ENCODE measurements at regions not wholly inside any gene's neighbourhood (a gene's known extent, or its start where the extent isn't known, plus 50 kb on each side); places are given as distances from the start of the nearest gene placed in this dataset.

DNA sequence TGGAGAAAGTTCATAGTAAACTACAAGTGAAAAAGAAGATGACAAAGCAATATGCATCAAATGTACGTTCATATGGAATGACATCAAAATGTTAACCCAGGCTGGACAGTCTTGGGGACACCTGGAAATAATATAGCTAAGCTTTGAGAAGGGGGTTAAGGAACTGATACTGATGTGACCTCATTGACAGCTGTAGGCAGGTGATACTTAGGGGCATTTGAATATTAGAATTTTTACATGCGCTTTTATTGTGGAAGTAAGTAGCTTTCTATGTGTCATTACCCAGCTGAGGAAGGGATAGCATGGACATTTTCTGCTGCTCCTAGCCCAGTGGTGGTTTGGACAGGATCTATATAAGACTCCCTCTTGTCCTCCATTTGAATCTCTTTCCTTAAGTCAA is 299.7 kb downstream of the CWC27 start:
- intact Hi-C loops (cut with DNase I) = no loop called here
- no peaks in the 10 kb centered on the region for H3K4me1 ChIP-seq
- no peak for DNase-seq (ENCODE audit: extremely low spot score in 2 of 2)
- no peaks in the 10 kb centered on the region for H3K9me3 ChIP-seq
- TF ChIP-seq POLR2A (IDR thresholded peaks at IDR 0.05) (no peak), POLR2AphosphoS5 (IDR thresholded peaks at IDR 0.05; ENCODE audit: insufficient read depth in 1 of 2, low read depth in 1 of 2) (no peak)
- TF ChIP-seq, protein P1, sequence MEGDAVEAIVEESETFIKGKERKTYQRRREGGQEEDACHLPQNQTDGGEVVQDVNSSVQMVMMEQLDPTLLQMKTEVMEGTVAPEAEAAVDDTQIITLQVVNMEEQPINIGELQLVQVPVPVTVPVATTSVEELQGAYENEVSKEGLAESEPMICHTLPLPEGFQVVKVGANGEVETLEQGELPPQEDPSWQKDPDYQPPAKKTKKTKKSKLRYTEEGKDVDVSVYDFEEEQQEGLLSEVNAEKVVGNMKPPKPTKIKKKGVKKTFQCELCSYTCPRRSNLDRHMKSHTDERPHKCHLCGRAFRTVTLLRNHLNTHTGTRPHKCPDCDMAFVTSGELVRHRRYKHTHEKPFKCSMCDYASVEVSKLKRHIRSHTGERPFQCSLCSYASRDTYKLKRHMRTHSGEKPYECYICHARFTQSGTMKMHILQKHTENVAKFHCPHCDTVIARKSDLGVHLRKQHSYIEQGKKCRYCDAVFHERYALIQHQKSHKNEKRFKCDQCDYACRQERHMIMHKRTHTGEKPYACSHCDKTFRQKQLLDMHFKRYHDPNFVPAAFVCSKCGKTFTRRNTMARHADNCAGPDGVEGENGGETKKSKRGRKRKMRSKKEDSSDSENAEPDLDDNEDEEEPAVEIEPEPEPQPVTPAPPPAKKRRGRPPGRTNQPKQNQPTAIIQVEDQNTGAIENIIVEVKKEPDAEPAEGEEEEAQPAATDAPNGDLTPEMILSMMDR (IDR thresholded peaks at IDR 0.05) = no peak
- H3K36me3 ChIP-seq = no peaks in the 10 kb centered on the region
- H3K27me3 ChIP-seq = no peaks in the 10 kb centered on the region
- no peak overlapping the region for H3K4me3 ChIP-seq
- no peak overlapping the region for H3K27ac ChIP-seq

DNA sequence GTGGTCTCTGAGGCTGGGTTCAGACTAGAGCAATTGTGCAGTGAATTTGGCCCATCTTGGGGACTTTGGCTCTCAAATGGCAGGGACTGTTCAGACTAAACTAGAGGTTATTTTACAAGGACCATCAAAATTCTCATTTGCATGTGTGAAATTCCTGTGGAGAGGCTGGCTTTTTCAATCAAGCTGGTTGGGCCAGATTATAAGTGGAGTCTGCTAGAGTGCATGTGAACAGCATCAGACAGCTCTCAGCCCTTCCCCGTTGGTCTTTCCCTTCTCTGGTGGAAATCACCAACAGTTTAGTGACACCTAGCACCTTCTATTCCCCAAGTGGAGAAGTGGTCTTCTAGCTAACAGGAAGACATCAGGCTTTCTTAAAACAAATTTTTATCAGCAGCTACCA is 301.3 kb downstream of the CWC27 start:
- Histone ChIP-seq H3K27ac (no peak overlapping the region), H3K4me1 (no peaks in the 10 kb centered on the region), H3K36me3 (no peaks in the 10 kb centered on the region), H3K4me3 (no peak overlapping the region), H3K27me3 (no peaks in the 10 kb centered on the region), H3K9me3 (no peaks in the 10 kb centered on the region)
- TF ChIP-seq POLR2A (IDR thresholded peaks at IDR 0.05) = no peak
- TF ChIP-seq, protein P1 (IDR thresholded peaks at IDR 0.05) = no peak
- TF ChIP-seq POLR2AphosphoS5 (IDR thresholded peaks at IDR 0.05; ENCODE audit: insufficient read depth in 1 of 2, low read depth in 1 of 2) = no peak
- no peak for DNase-seq (ENCODE audit: extremely low spot score in 2 of 2)
- intact Hi-C loops (cut with DNase I) = no loop called here

GRCh38 chr5:65072850-65073249 is 304.1 kb downstream of the CWC27 start:
- DNase-seq (ENCODE audit: extremely low spot score in 2 of 2) = no peak
- Histone ChIP-seq H3K36me3 (no peaks in the 10 kb centered on the region), H3K4me3 (no peak overlapping the region), H3K9me3 (no peaks in the 10 kb centered on the region), H3K27me3 (no peaks in the 10 kb centered on the region), H3K27ac (no peak overlapping the region), H3K4me1 (no peaks in the 10 kb centered on the region)
- intact Hi-C loops (cut with DNase I) = no loop called here
- TF ChIP-seq POLR2AphosphoS5 (IDR thresholded peaks at IDR 0.05; ENCODE audit: insufficient read depth in 1 of 2, low read depth in 1 of 2) (no peak), POLR2A (IDR thresholded peaks at IDR 0.05) (no peak)
- TF ChIP-seq, protein P1 (IDR thresholded peaks at IDR 0.05) = no peak

GRCh38 chr5:65073250-65073661 is 304.5 kb downstream of the CWC27 start:
- intact Hi-C loops (cut with DNase I) = no loop called here
- DNase-seq (ENCODE audit: extremely low spot score in 2 of 2) = no peak
- Histone ChIP-seq H3K36me3 (no peaks in the 10 kb centered on the region), H3K27me3 (no peaks in the 10 kb centered on the region), H3K27ac (no peak overlapping the region), H3K4me1 (no peaks in the 10 kb centered on the region), H3K4me3 (no peak overlapping the region), H3K9me3 (no peaks in the 10 kb centered on the region)
- no peak for TF ChIP-seq POLR2A (IDR thresholded peaks at IDR 0.05)

DNA sequence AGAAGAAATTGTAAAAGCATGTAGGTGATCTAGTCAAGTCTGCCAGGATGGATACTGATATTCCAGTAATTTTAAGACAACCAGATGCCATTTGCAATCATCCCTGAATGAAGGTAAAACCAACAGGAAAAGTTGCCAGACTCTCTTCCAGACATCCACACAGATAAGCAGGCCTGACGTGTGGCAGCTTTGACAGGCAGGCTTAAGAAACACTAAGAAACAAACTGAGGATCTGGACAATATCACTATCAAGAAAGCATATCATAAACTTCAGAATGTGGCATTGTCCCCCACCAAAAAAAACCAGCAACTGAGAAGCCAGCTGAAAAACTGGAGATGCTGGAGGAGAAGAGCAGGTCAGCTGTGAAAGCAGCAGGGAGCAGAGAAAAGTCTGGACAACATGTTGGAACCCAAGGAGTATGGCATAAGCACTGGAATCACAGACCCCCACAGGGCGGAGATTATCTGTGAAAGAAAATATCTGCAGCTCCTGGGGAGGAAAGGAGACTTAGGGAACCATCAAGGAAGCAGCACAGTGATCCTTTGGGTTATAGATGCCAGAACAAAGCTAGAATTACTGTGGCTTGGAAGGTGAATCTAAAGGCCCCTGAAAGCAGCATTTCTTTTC is 307.0 kb downstream of the CWC27 start:
- no peak overlapping the region for H3K4me3 ChIP-seq
- intact Hi-C loops (cut with DNase I) = no loop called here
- DNase-seq (ENCODE audit: extremely low spot score in 2 of 2) = no peak
- H3K9me3 ChIP-seq = no peaks in the 10 kb centered on the region
- no peaks in the 10 kb centered on the region for H3K4me1 ChIP-seq
- no peaks in the 10 kb centered on the region for H3K27me3 ChIP-seq
- TF ChIP-seq, protein P1 (IDR thresholded peaks at IDR 0.05) = no peak
- no peak for TF ChIP-seq POLR2A (IDR thresholded peaks at IDR 0.05)
- no peak for TF ChIP-seq POLR2AphosphoS5 (IDR thresholded peaks at IDR 0.05; ENCODE audit: insufficient read depth in 1 of 2, low read depth in 1 of 2)
- H3K36me3 ChIP-seq = no peaks in the 10 kb centered on the region
- peak overlapping the region; percentile 44 for H3K27ac ChIP-seq
